ENCODE measurements at regions not wholly inside any gene's neighbourhood (a gene's known extent, or its start where the extent isn't known, plus 50 kb on each side); places are given as distances from the start of the nearest gene placed in this dataset.

DNA sequence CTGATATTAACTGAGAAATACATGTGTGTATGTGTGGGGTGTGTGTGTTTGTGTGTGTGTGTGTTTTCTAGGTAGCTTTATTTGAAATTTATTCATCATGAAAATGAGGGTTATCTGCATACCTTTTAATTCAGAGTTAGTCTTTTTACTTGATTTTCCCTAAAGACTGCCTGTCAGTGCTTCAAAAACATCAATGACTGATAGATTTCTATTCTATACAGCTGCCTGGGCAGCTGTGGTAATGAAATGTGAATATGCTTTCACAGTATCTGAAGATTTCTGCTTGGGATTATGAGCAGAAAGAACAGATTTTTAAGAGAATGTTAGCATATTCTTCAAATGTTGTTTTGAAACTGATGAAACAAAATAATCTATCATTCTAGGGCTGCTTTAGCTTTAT is 119.7 kb upstream of the ZRANB2 start:
- Mint-ChIP-seq H3K4me3 (ENCODE audit: low read depth) (no peak overlapping the region), H3K27me3 (no peaks in the 10 kb centered on the region), H3K4me1 (ENCODE audit: low read depth) (no peaks in the 10 kb centered on the region), H3K9me3 (ENCODE audit: low read depth) (no peaks in the 10 kb centered on the region), H3K36me3 (ENCODE audit: insufficient read depth) (no peaks in the 10 kb centered on the region), H3K27ac (no peak overlapping the region)
- DNase-seq (ENCODE audit: low spot score, unreplicated experiment): no peak
- TF ChIP-seq, protein P1, sequence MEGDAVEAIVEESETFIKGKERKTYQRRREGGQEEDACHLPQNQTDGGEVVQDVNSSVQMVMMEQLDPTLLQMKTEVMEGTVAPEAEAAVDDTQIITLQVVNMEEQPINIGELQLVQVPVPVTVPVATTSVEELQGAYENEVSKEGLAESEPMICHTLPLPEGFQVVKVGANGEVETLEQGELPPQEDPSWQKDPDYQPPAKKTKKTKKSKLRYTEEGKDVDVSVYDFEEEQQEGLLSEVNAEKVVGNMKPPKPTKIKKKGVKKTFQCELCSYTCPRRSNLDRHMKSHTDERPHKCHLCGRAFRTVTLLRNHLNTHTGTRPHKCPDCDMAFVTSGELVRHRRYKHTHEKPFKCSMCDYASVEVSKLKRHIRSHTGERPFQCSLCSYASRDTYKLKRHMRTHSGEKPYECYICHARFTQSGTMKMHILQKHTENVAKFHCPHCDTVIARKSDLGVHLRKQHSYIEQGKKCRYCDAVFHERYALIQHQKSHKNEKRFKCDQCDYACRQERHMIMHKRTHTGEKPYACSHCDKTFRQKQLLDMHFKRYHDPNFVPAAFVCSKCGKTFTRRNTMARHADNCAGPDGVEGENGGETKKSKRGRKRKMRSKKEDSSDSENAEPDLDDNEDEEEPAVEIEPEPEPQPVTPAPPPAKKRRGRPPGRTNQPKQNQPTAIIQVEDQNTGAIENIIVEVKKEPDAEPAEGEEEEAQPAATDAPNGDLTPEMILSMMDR (IDR thresholded peaks at IDR 0.05; ENCODE audit: unreplicated experiment): no peak

DNA sequence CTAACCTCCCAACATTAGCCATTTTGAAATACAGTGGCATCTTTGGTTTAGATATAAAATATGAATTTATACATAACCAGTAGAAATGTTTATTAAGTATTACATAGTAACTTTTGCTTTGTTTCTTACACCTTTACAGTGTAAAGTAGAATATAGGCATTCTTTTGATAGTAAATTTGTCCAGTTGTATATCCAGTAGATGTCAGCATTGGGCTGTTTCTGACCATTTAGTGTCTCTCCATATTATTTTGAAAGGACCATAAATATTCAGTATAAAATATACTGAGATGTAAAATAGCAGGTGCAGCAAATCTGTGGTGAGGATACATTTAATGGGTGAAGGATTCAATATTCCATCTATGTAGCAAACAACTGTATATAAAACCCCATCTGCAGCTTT is 115.8 kb upstream of the ZRANB2 start:
- TF ChIP-seq, protein P1 (IDR thresholded peaks at IDR 0.05; ENCODE audit: unreplicated experiment): peak; percentile 69
- no peak for DNase-seq (ENCODE audit: low spot score, unreplicated experiment)

DNA sequence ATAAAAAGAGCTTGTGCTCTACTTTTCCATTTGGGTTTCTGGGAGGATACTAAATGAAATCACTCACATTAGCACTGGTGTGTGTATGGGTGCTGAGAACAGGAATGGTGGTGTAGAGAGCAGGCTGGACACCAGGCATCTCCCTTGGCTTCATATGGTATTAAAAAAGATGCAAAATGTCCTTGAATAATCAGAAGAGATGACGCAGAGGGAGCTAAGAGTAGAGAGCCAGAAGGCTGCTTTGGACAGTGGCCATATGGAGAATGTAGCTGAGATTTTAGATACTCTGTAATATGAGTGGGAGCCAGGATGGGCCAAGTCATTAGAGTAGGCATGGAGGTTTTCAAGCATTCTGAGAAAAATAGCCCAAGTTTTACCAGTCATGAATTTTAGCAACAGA is 112.3 kb upstream of the ZRANB2 start:
- H3K36me3 Mint-ChIP-seq (ENCODE audit: insufficient read depth): no peaks in the 10 kb centered on the region
- no peaks in the 10 kb centered on the region for H3K4me1 Mint-ChIP-seq (ENCODE audit: low read depth)
- no peak overlapping the region for H3K4me3 Mint-ChIP-seq (ENCODE audit: low read depth)
- TF ChIP-seq, protein P1 (IDR thresholded peaks at IDR 0.05; ENCODE audit: unreplicated experiment): no peak
- H3K27me3 Mint-ChIP-seq: no peaks in the 10 kb centered on the region
- H3K27ac Mint-ChIP-seq: no peak overlapping the region
- no peak for DNase-seq (ENCODE audit: low spot score, unreplicated experiment)
- no peaks in the 10 kb centered on the region for H3K9me3 Mint-ChIP-seq (ENCODE audit: low read depth)

More for the DNA sequence above, 115.8 kb upstream of the ZRANB2 start:
- no peaks in the 10 kb centered on the region for H3K36me3 Mint-ChIP-seq (ENCODE audit: insufficient read depth)
- H3K27ac Mint-ChIP-seq: no peak overlapping the region
- no peaks in the 10 kb centered on the region for H3K9me3 Mint-ChIP-seq (ENCODE audit: low read depth)
- no peak overlapping the region for H3K4me3 Mint-ChIP-seq (ENCODE audit: low read depth)
- no peaks in the 10 kb centered on the region for H3K27me3 Mint-ChIP-seq
- no peaks in the 10 kb centered on the region for H3K4me1 Mint-ChIP-seq (ENCODE audit: low read depth)

DNA sequence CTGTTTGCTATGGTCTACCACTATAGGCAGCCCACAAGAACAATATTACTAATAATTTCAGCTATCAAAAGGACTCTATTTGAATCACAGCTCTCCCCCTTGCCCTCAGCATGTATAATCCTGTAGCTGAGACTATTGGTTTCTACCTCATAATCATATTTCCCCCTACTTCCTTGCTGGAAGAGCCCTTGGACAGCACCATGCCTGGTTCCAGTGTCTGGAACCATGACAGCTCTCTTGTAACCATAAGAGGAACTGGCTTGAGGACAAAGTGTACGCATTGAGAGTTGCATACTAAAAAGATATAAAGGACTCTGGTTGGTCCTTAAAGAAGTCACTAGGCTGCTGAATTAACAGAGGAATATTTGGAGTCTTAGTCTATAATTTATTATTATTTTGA is 110.7 kb upstream of the ZRANB2 start:
- Mint-ChIP-seq H3K36me3 (ENCODE audit: insufficient read depth) (no peaks in the 10 kb centered on the region), H3K4me3 (ENCODE audit: low read depth) (no peak overlapping the region), H3K4me1 (ENCODE audit: low read depth) (no peaks in the 10 kb centered on the region), H3K27me3 (no peaks in the 10 kb centered on the region), H3K27ac (no peak overlapping the region), H3K9me3 (ENCODE audit: low read depth) (no peaks in the 10 kb centered on the region)
- DNase-seq (ENCODE audit: low spot score, unreplicated experiment): no peak
- TF ChIP-seq, protein P1 (IDR thresholded peaks at IDR 0.05; ENCODE audit: unreplicated experiment): no peak

DNA sequence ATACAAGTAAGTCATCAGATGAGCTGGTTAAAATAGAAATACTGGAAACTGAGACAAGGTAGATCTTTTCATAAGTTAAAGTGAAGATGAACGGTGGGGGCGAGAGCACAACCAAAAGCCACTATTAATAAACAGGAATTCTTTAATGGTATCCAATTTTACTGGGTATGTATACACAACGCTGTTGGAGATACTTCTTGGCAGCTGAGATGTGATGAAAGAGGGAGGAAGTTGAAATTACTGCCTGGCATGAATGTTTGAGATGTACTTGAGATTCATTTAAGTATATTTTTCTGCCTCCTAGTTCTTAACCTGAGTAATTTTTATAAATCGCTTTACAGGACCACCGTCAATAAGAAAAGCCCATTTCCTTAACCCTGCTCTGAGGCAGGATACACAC is 110.0 kb upstream of the ZRANB2 start:
- H3K4me1 Mint-ChIP-seq (ENCODE audit: low read depth): no peaks in the 10 kb centered on the region
- TF ChIP-seq, protein P1 (IDR thresholded peaks at IDR 0.05; ENCODE audit: unreplicated experiment): no peak
- no peak overlapping the region for H3K27ac Mint-ChIP-seq
- H3K36me3 Mint-ChIP-seq (ENCODE audit: insufficient read depth): no peaks in the 10 kb centered on the region
- no peak overlapping the region for H3K4me3 Mint-ChIP-seq (ENCODE audit: low read depth)
- no peaks in the 10 kb centered on the region for H3K9me3 Mint-ChIP-seq (ENCODE audit: low read depth)
- no peak for DNase-seq (ENCODE audit: low spot score, unreplicated experiment)
- no peaks in the 10 kb centered on the region for H3K27me3 Mint-ChIP-seq

Measured in progenitor cell of endocrine pancreas (in vitro differentiated cells).